NCI-H510A (cell line): ENCODE measurements at regions not wholly inside any gene's neighbourhood (a gene's known extent, or its start where the extent isn't known, plus 50 kb on each side); places are given as distances from the start of the nearest gene placed in this dataset.
A peak's percentile ranks its signal among the peaks of the same experiment; 100 is the strongest.

ENCODE experiments used
- DNase-seq: peaks from one replicate; lab custom pipeline; 2025; lab: John Stamatoyannopoulos, UW

DNA sequence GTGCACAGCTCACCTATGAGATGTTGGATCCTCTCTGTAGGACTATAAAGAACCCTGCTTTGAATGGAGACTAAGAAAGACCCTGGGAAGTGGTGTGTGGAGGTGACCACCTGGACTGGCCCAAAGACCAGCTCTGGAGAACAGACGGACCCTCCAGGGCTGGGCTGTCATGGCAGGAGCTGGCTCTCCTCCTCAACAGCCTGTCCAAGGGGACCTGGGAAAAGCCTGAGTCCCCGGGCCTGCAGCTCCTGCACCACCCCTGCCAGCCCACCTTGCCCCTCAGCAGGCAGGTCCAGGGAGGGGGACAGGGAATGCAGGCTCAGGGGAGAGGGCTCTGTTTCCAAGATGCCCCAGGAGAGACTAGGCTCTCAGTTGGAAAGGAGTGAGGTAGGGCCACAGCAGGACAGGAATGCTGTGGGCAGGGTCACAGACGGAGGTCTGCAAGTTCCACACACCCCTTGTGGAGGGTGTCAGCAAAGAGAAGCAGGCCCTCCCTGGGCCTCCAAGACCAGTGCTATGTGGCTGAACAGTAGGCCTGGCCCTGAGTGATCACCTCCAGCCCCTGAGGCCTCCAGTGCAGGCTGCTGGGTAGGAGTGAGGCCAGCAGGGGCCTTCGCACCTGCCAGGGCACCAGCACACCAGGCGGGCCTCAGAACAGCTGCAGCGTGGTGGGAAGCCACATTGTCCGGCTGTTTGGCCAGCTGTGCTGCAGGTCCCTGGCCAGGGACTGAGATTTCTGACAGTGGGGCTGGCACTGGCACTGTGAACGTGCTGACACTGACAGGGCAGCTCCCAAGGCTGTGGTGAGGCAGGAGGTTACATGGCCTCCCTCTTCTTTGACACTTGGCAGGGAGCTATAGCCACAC lies 86.4 kb upstream of the OTOS start:
- DNase-seq, result no peak

DNA sequence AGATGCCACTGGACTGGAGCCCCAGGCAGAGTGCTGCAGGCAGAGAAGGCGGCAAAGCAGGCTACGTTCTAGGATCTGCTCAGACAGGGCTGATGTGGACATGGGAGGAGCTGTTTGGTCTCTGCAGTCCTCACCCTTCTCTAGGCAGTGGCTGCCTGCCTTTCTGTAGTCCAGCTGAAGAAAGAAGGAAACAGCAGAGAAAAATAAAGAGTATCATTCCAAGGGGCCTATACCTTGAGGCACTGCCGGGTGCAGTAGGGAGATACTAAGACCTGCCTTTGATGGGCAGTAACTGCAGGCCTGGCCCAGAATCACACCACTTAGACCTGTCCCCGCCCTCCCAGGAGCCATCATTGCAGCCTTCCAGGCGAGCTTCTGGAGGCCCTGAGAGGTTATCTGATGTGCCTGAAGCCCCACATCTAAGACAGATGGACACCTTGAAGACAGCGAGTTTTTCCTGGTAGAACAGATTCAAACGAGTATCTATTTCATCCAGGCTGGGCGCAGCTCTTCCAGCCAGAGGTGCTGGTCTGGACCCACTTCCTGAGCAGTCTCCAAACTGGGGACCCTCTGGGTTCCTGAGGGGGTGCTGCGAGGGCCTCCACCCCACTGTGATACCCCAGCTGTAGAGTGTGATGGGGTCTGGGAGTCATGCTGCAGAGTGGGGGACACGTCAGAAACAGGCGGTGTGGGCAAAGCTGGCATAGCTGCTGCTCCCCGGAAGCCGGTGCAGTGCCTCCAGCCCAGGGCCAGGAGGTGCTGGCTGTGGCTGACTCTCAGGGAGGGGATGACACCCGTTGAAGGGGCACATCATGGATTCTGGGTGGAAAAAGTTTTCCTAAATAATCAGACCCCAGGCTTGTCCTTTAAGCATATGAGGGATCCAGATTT lies 87.3 kb upstream of the OTOS start:
- no peak for DNase-seq

GRCh38 chr2:240229005-240229404 lies 88.5 kb upstream of the OTOS start:
- no peak for DNase-seq

GRCh38 chr2:240229603-240230235 lies 89.3 kb upstream of the OTOS start:
- no peak for DNase-seq

- no peak for DNase-seq
These were observed 90.0 kb upstream of the OTOS start for GRCh38 chr2:240230291-240230931.

DNA sequence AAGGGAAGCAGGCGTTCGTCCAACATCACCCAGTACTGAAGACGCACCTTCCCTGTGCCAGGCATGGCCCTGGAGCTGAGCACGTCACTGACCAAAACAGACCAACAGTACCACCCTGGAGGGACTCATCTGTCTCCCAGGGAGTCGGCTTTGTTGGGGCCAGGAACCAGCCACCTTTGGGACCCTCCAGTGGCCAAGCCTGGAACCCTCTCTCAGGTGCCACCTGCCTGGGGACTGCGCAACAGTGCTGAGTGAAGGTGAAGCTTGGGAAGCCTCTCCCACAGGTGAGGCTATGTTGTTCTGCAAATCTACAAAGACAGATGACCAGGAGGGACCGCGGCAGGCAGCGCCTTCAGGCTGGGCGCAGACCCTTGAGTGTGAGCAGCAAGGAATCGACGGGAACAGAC lies 91.4 kb upstream of the OTOS start:
- no peak for DNase-seq

DNA sequence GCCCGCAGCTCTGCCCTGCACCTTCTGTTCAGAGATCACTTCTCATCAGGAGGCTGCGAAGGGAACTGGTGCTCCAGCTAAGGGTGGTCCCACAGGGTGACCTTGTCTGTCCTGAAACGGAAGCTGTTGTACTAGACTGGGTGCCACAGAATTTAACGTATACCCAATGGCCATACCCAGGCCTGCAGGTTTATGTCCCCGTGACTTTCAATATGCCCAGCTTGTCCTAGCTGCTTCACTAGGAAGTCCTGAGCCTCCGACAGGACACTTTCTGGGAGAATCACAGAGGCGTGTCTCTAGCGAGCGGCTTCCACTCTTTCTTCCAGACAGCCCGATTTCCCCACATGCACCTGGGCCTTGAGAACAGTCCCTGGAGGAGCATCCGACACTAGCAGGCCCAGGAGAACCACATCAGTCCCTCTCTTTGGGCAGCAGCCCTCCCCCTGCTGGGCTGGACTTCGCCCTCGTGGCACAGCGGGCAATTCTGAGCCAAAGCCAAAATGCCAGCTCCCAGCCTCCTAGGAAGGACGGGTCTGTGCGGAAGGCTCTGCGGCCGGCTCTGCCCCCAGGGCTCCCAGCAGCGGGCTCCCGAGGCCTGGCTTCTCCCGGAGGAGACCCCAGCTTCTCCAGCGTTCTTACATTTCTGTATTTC lies 91.9 kb upstream of the OTOS start:
- DNase-seq, result no peak

DNA sequence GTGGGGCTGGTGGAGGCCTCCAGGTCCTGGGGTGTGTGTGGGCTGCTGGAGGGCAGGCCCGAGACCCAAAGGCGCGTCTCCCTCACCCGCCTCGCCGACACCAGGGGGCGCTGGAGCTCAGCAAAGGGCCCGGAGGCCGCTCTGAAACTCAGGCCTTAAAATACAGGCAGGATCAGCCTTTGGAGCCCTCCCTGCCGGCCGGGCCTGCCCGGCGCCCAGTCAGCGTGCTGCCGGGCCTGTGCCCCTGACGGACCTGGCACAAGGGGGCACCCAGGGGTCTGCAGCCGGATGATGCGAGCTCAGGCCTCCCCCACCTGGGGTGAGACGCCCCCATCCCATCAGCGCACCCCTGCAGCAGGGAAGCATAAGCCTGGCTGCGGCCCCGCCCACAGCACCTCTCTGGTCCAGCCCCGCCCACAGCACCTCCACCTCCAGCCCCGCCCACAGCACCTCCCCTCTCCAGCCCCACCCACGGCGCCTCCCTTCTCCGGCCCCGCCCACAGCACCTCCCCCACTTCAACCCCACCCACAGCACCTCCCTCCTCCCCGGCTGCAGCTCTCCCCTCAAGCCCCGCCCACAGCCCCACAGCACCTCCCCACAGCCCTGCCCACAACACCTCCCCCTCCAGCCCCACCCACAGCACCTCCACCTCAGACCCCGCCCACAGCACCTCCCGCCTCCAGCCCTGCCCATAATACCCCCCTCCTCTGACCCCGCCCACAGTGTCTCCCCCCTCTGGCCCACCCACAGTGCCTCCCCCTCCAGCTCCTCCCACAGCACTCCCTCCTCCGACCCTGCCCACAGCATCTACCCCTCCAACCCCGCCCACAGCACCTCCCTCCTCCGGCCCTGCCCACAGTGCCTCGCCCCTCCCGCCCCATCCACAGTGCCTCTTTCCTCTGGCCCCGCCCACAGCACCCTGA lies 92.8 kb upstream of the OTOS start:
- no peak for DNase-seq

- DNase-seq, result no peak
These were observed 93.5 kb upstream of the OTOS start for GRCh38 chr2:240233885-240234502.

DNA sequence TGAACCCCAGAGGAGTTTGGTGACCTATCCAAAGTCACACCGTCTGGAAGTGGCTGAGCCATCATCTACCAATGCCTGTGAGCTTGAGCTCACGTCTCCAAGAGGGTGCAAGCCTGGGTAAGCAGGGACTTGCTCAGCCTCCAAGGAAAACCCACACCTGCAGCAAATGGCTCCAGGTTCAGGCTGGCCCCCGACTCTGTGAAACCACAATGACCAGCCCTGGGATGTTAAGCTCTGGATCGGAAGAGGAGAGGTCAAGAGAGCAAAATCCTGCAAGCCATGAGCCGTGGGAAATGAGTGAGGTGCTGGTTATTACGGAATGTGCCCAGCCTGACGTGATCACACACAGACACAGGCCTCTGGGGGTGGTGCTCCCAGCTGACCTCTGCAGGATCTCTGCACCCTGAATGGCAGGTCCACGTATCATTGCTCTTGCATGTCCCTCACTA lies 94.1 kb upstream of the OTOS start:
- DNase-seq, result no peak

- no peak for DNase-seq
These were observed 94.8 kb upstream of the OTOS start for GRCh38 chr2:240235149-240235803.

GRCh38 chr2:240235811-240236210 lies 95.4 kb upstream of the OTOS start:
- no peak for DNase-seq

- peak; percentile 16 for DNase-seq
These were observed 96.0 kb upstream of the OTOS start for GRCh38 chr2:240236217-240237111.

DNA sequence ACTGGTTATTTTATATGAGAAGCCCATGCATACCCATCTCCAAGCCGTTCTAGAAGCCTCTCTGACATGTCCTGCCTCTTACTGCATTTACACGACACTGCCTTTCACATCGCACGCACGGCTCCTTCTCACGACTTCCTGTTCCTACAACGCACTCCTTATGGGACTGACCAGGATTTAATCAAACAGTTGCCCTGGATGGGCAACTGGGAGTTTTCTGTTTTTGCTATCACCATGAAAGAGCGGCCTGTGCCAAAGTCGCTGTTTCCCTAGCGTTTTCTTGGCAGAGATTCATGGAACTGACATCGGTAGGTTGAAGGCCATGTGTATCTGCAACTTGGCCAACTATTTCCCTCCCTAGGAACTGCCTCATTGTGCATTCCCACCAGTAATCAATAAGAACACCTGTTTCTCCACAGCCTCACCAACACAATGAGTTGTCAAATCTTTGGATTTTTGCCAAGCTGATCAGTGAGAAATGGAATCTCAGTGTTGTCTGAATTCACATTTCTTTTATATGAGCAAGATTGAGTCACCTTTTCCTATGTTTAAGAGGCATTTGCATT lies 97.2 kb upstream of the OTOS start:
- no peak for DNase-seq

GRCh38 chr2:240238201-240238600 lies 97.7 kb upstream of the OTOS start:
- DNase-seq, result no peak

DNA sequence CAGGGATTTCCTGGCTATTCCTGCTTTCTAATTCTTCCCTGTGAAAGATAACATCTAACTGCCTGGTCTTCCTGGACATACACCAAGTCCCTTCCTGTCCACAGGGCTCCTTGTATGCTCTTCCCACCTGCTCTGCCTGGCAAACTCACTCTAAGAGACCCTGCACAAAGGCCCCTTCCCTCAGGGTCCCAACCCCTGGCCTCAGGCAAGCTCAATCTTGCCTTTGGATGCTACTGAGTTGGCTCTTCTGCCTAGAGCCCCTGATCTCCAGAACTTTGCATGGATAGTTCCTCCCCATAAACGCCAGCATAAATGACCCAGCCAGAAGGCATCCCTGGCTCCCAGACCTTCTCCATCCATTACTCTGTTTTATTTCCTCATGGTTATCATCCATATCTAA lies 98.3 kb upstream of the OTOS start:
- no peak for DNase-seq

DNA sequence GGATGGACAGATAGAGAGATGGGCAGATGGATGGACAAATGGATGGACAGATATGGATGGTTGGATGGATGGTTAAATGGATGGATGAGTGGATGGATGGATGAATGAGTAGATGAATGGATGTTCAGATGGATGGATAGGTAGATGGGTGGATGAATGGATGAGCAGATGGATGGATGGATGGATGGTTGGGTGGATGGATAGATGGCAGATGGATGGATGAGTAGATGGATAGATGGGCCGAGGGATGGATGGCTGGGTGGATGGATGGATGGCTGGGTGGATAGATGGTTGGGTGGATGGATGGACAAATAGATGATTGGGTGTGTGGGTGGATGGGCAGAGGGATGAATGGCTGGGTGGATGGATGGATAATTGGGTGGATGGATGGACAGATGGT lies 98.9 kb upstream of the OTOS start:
- no peak for DNase-seq
